ENCODE measurements at regions not wholly inside any gene's neighbourhood (a gene's known extent, or its start where the extent isn't known, plus 50 kb on each side); places are given as distances from the start of the nearest gene placed in this dataset.

DNA sequence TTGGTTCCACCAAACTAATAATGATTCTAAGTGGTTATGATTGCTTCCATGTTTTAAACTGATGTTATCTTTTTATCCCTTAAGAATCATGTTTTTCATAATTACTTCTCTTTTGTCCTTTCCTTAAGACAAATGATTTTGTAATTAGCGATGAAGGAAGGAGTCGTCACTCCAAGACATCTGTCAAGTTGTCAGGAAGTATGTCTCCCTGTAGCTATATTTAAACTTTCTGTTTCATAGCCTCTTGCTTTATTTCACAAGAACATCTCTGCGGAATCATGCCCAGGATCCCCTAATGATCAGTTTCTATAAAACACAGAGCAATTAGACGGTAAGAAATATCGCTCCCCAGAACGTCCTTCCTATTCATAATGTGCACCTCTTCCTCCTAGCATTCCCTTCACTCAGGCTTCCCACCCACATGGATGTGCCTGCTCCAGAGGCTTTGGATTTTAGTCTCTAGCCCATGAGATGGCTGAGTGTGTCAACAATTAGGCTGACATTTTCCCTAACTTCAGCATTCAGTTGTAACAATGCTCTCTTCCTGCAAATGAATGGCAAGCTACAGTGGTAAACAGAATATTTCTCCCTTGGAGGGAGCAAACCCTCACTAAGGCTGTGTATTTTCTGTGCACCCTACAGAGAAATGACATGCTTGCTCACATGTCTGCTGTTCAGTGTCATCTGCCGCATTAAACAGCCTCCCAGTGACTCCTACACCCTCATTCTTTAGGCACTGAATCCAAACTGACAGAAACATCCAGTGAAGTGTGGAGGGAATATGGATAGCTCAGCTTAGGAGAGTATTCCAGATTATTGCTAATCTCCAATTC lies 879.6 kb upstream of the CELF4 start:
- TF ChIP-seq, protein P1, sequence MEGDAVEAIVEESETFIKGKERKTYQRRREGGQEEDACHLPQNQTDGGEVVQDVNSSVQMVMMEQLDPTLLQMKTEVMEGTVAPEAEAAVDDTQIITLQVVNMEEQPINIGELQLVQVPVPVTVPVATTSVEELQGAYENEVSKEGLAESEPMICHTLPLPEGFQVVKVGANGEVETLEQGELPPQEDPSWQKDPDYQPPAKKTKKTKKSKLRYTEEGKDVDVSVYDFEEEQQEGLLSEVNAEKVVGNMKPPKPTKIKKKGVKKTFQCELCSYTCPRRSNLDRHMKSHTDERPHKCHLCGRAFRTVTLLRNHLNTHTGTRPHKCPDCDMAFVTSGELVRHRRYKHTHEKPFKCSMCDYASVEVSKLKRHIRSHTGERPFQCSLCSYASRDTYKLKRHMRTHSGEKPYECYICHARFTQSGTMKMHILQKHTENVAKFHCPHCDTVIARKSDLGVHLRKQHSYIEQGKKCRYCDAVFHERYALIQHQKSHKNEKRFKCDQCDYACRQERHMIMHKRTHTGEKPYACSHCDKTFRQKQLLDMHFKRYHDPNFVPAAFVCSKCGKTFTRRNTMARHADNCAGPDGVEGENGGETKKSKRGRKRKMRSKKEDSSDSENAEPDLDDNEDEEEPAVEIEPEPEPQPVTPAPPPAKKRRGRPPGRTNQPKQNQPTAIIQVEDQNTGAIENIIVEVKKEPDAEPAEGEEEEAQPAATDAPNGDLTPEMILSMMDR (IDR thresholded peaks at IDR 0.05; ENCODE audit: insufficient read depth, low read length, poor library complexity, severe bottlenecking), result no peak
- Histone ChIP-seq H3K4me3 (ENCODE audit: low read depth, low read length) (no peak overlapping the region), H3K27me3 (ENCODE audit: control insufficient read depth, insufficient read depth, low read length) (no peaks in the 10 kb centered on the region), H3K36me3 (ENCODE audit: control insufficient read depth, insufficient read depth, low read length) (no peaks in the 10 kb centered on the region)
- no peak for DNase-seq (ENCODE audit: low read depth)

DNA sequence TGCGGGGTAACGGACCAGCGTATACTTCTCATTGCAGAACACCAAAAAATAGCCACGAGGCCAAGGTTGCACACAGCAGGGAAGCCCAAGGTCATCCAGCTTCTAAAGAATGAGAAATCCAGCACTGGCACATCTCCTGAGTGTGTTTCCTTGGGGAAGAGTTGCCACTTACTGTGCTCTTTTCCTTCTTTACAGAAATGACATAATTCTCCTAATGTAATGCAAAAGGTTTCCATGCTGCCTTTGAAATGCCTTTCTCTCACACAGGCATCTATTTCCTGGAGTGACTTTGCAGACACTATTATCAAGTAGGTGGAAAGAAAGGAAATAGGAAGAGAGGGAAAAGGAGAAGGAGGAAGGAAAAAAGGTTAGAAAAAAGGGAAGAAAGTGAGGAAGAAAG lies 862.1 kb upstream of the CELF4 start:
- TF ChIP-seq, protein P1 (IDR thresholded peaks at IDR 0.05; ENCODE audit: insufficient read depth, low read length, poor library complexity, severe bottlenecking), result no peak
- no peak for DNase-seq (ENCODE audit: low read depth)
- H3K27me3 ChIP-seq (ENCODE audit: control insufficient read depth, insufficient read depth, low read length), result no peaks in the 10 kb centered on the region
- no peak overlapping the region for H3K4me3 ChIP-seq (ENCODE audit: low read depth, low read length)
- no peaks in the 10 kb centered on the region for H3K36me3 ChIP-seq (ENCODE audit: control insufficient read depth, insufficient read depth, low read length)

DNA sequence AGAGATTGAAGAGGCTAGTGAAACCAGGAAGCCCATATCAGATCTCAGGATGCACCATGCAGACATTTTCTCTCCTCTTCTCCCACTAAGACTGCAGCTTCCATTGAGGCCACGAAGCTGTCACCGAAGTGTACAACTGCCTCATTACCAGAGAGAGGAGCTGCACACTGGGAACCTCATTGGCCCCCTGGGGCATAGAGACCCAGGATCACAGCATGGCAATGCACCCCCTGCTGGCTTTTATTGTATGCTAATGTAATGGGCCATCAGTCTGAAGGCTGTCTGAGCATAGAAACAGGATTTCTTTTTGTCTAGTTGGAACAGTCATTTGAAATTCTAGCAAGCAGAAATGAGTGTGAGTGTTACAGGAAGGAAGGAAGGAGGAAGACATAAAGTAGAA lies 861.6 kb upstream of the CELF4 start:
- Histone ChIP-seq H3K27me3 (ENCODE audit: control insufficient read depth, insufficient read depth, low read length) (no peaks in the 10 kb centered on the region), H3K4me3 (ENCODE audit: low read depth, low read length) (no peak overlapping the region), H3K36me3 (ENCODE audit: control insufficient read depth, insufficient read depth, low read length) (no peaks in the 10 kb centered on the region)
- DNase-seq (ENCODE audit: low read depth), result no peak
- TF ChIP-seq, protein P1 (IDR thresholded peaks at IDR 0.05; ENCODE audit: insufficient read depth, low read length, poor library complexity, severe bottlenecking), result no peak

DNA sequence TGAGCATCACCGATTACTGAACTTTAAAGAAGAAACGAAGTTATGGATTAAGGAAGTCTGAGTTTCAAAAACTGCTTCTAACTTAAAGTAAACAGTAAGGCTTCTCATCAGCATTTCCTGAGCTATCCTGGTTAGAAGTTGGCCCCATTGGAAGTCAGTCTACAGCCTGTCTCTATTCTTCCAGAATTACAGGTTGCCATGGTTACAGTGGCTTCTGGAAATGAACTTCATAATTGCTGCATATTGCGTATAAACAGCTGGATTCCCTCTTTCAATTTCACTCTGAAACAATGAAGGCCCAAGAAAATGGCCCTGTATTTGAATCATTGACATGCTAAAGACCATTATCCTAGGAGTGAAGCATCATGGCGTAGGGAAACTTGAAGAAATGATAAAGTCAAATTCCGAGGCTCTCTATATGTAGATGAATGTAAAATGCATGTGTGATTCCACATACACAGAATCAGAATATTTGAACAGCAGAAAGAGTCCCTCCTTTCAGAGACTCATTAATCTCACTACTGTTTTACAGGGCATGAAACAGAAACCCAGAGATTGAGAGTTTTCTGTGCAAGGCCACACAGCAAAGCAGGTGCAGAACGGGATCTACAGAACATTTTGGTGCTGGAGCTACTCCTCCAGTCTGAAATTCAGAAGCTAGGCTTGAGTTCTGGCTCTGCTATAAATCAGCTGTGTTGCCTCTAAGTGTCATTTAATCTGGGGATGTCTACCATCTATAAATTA lies 856.4 kb upstream of the CELF4 start:
- TF ChIP-seq, protein P1 (IDR thresholded peaks at IDR 0.05; ENCODE audit: insufficient read depth, low read length, poor library complexity, severe bottlenecking), result no peak
- no peak for DNase-seq (ENCODE audit: low read depth)
- Histone ChIP-seq H3K27me3 (ENCODE audit: control insufficient read depth, insufficient read depth, low read length) (no peaks in the 10 kb centered on the region), H3K4me3 (ENCODE audit: low read depth, low read length) (no peak overlapping the region), H3K36me3 (ENCODE audit: control insufficient read depth, insufficient read depth, low read length) (no peaks in the 10 kb centered on the region)

DNA sequence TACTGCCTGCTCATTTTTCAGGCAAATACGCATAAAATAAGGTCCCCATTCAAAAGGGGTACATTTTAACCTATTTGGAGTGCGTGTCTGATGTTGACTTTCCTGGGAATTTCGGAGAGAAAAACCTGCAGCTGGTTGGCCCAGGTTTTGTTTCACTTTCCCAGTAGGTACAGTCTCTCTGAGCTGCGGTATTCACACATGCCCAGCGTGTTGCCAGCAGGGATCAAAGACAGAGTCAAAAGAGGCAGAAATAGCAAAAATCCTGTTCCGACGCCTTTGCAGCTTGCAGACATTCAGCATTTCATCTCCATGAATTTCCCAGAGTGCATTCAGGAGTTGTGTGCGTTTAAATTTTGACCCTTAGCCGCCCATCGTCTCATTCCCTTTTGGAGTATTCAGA lies 855.4 kb upstream of the CELF4 start:
- Histone ChIP-seq H3K36me3 (ENCODE audit: control insufficient read depth, insufficient read depth, low read length) (no peaks in the 10 kb centered on the region), H3K4me3 (ENCODE audit: low read depth, low read length) (no peak overlapping the region), H3K27me3 (ENCODE audit: control insufficient read depth, insufficient read depth, low read length) (no peaks in the 10 kb centered on the region)
- TF ChIP-seq, protein P1 (IDR thresholded peaks at IDR 0.05; ENCODE audit: insufficient read depth, low read length, poor library complexity, severe bottlenecking), result no peak
- DNase-seq (ENCODE audit: low read depth), result no peak

All from kidney epithelial cell (primary cell).